Endodermal cell (in vitro differentiated cells): ENCODE measurements at regions not wholly inside any gene's neighbourhood (a gene's known extent, or its start where the extent isn't known, plus 50 kb on each side); places are given as distances from the start of the nearest gene placed in this dataset.

Experiments used
- DNase-seq: peaks from one replicate; pipeline ENCODE4 v3.0.0-alpha.2; 2017
- H3K27ac ChIP-seq: 2 replicates; pipeline ENCODE4 v1.5.1; 2013; ENCODE audit warnings: mild to moderate bottlenecking, low read depth, low read length, moderate library complexity
- H3K27me3 ChIP-seq: 2 replicates; pipeline ENCODE4 v1.6.1; 2013; ENCODE audit warnings: mild to moderate bottlenecking, low read length, moderate library complexity; ENCODE audit not compliant: insufficient read depth, control insufficient read depth, poor library complexity, severe bottlenecking
- H3K36me3 ChIP-seq: 2 replicates; pipeline ENCODE4 v1.7.0; 2013; ENCODE audit warnings: mild to moderate bottlenecking, low read length, moderate library complexity; ENCODE audit not compliant: control insufficient read depth, insufficient read depth
- H3K4me1 ChIP-seq: one replicate; pipeline ENCODE4 v1.7.0; 2013; ENCODE audit warnings: low read length; ENCODE audit not compliant: control insufficient read depth, insufficient read depth
- H3K4me3 ChIP-seq: 2 replicates; pipeline ENCODE4 v1.5.1; 2013; ENCODE audit warnings: mild to moderate bottlenecking, low read length, moderate library complexity
- H3K9ac ChIP-seq: 2 replicates; pipeline ENCODE4 v1.6.1; 2013; ENCODE audit warnings: mild to moderate bottlenecking, low read length, moderate library complexity; ENCODE audit not compliant: poor library complexity, severe bottlenecking; ENCODE audit errors: extremely low read depth
- H3K9me3 ChIP-seq: 2 replicates; pipeline ENCODE4 v1.6.1; 2013; ENCODE audit warnings: mild to moderate bottlenecking, low read length, moderate library complexity; ENCODE audit not compliant: control insufficient read depth
- H3K27ac Mint-ChIP-seq: 2 replicates; pipeline ENCODE4 v1.8.0; 2020; ENCODE audit warnings: mixed read lengths
- H3K27me3 Mint-ChIP-seq: 2 replicates; pipeline ENCODE4 v1.8.0; 2021; ENCODE audit warnings: mild to moderate bottlenecking, mixed read lengths; ENCODE audit not compliant: insufficient read depth
- H3K36me3 Mint-ChIP-seq: 2 replicates; pipeline ENCODE4 v1.8.0; 2020; ENCODE audit warnings: low read depth, mixed read lengths
- H3K4me1 Mint-ChIP-seq: 2 replicates; pipeline ENCODE4 v1.8.0; 2020; ENCODE audit warnings: mixed read lengths
- H3K4me3 Mint-ChIP-seq: 2 replicates; pipeline ENCODE4 v1.8.0; 2020; ENCODE audit warnings: mild to moderate bottlenecking, moderate library complexity, mixed read lengths
- H3K9me3 Mint-ChIP-seq: 2 replicates; pipeline ENCODE4 v1.8.0; 2020; ENCODE audit warnings: mild to moderate bottlenecking, mixed read lengths
- CTCF ChIP-seq: fragments of 200-600 bp; sonication (generic); conservative IDR thresholded peaks from 2 replicates; pipeline ENCODE4 v1.5.0; 2021; ENCODE audit warnings: antibody characterized with exemption, mild to moderate bottlenecking
- WGBS, 2 experiments: methylation state at CpG; one replicate each; pipeline versions ENCODE4 v1.1.5 to v1.1.7; 2013; ENCODE audit warnings: missing lambda C conversion rate in 2 of 2, mixed read lengths in 1 of 2; ENCODE audit not compliant: insufficient coverage in 1 of 2, insufficient read length in 1 of 2; 5-methylcytosine and 5-hydroxymethylcytosine counted together

- H3K4me3 ChIP-seq = no peak overlapping the region
- H3K36me3 Mint-ChIP-seq = peaks cover 3% of the 10 kb centered on the region
- no peaks in the 10 kb centered on the region for H3K4me1 ChIP-seq
- 93% methylated on average over 2 of the region's 2 CpGs; no CpG with 5 or more reads in 1 of the 2 experiments for WGBS, 2 experiments
- no peak overlapping the region for H3K27ac ChIP-seq
- H3K9me3 ChIP-seq = peaks cover 5% of the 10 kb centered on the region
- no peak overlapping the region for H3K27ac Mint-ChIP-seq
- DNase-seq = no peak
- no peaks in the 10 kb centered on the region for H3K27me3 ChIP-seq
- no peak overlapping the region for H3K9ac ChIP-seq
- H3K9me3 Mint-ChIP-seq = peaks cover 37% of the 10 kb centered on the region
- no peak overlapping the region for H3K4me3 Mint-ChIP-seq
- no peaks in the 10 kb centered on the region for H3K36me3 ChIP-seq
- no peaks in the 10 kb centered on the region for H3K27me3 Mint-ChIP-seq
- no peak for TF ChIP-seq CTCF
- H3K4me1 Mint-ChIP-seq = no peaks in the 10 kb centered on the region
These were observed 222.4 kb downstream of the HHIP start for GRCh38 chr4:144868309-144868708.

GRCh38 chr4:144872508-144873225 lies 225.3 kb downstream of the ANAPC10 start:
- H3K36me3 Mint-ChIP-seq = no peaks in the 10 kb centered on the region
- TF ChIP-seq CTCF = no peak
- DNase-seq = no peak
- H3K27ac Mint-ChIP-seq = no peak overlapping the region
- H3K4me3 Mint-ChIP-seq = no peak overlapping the region
- WGBS, 2 experiments = 92 to 95% methylated on average over 4 to 10 of the region's 10 CpGs
- H3K9me3 Mint-ChIP-seq = peaks cover 4% of the 10 kb centered on the region
- H3K27me3 ChIP-seq = no peaks in the 10 kb centered on the region
- H3K4me3 ChIP-seq = no peak overlapping the region
- H3K9me3 ChIP-seq = no peaks in the 10 kb centered on the region
- H3K36me3 ChIP-seq = no peaks in the 10 kb centered on the region
- no peak overlapping the region for H3K27ac ChIP-seq
- H3K27me3 Mint-ChIP-seq = no peaks in the 10 kb centered on the region
- H3K4me1 ChIP-seq = no peaks in the 10 kb centered on the region
- H3K9ac ChIP-seq = no peak overlapping the region
- H3K4me1 Mint-ChIP-seq = no peaks in the 10 kb centered on the region

- Mint-ChIP-seq H3K9me3 (no peaks in the 10 kb centered on the region), H3K27me3 (no peaks in the 10 kb centered on the region), H3K36me3 (no peaks in the 10 kb centered on the region), H3K27ac (no peak overlapping the region), H3K4me3 (no peak overlapping the region), H3K4me1 (no peaks in the 10 kb centered on the region)
- no peak overlapping the region for H3K4me3 ChIP-seq
- H3K36me3 ChIP-seq = no peaks in the 10 kb centered on the region
- H3K9me3 ChIP-seq = no peaks in the 10 kb centered on the region
- no peak for TF ChIP-seq CTCF
- WGBS, 2 experiments = 96 to 97% methylated on average over 2 to 3 of the region's 3 CpGs
- H3K9ac ChIP-seq = no peak overlapping the region
- no peaks in the 10 kb centered on the region for H3K4me1 ChIP-seq
- DNase-seq = no peak
- no peak overlapping the region for H3K27ac ChIP-seq
- H3K27me3 ChIP-seq = no peaks in the 10 kb centered on the region
These were observed 224.6 kb downstream of the ANAPC10 start for GRCh38 chr4:144873226-144873990.
